A673 (cell line): ENCODE measurements at regions not wholly inside any gene's neighbourhood (a gene's known extent, or its start where the extent isn't known, plus 50 kb on each side); places are given as distances from the start of the nearest gene placed in this dataset.

Source experiments
- BruUV-seq: library from RNA; stranded (reverse); fragments of 400-500 nt; replicated peaks from 2 replicates; lab custom pipeline; 2021; lab: Mats Ljungman, UMichigan
- CTCF ChIA-PET: fragments of 300-600 bp; sonication (Branson Sonifier 250); formaldehyde crosslinking; loops from one replicate; lab custom pipeline; 2022; ENCODE audit warnings: antibody characterized with exemption; lab: Charles Lee
- POLR2A ChIA-PET: fragments of 300-600 bp; sonication (Branson Sonifier 250); formaldehyde crosslinking; loops from one replicate; lab custom pipeline; 2022; ENCODE audit warnings: antibody characterized with exemption; ENCODE audit not compliant: low non-redundant PET; lab: Charles Lee
- DNase-seq: peaks from one replicate; pipeline ENCODE4 v3.0.0-alpha.2; 2015; ENCODE audit warnings: low spot score
- H3K27ac ChIP-seq: fragments of 200-600 bp; sonication (generic); 2 replicates; pipeline ENCODE4 v1.5.1; 2016; ENCODE audit warnings: mixed run types, low read depth, mild to moderate bottlenecking, mixed read lengths, antibody characterized with exemption, low read length; ENCODE audit not compliant: poor library complexity, severe bottlenecking
- H3K27me3 ChIP-seq: fragments of 200-600 bp; sonication (generic); replicated peaks from 2 replicates; pipeline ENCODE4 v1.6.1; 2017; ENCODE audit warnings: mixed run types, low read depth, mild to moderate bottlenecking, mixed read lengths, antibody characterized with exemption, low read length; ENCODE audit not compliant: insufficient read depth, poor library complexity
- H3K36me3 ChIP-seq: fragments of 200-600 bp; sonication (generic); 2 replicates; pipeline ENCODE4 v1.6.1; 2016; ENCODE audit warnings: mixed run types, mild to moderate bottlenecking, mixed read lengths, antibody characterized with exemption, low read length; ENCODE audit not compliant: insufficient read depth, poor library complexity, severe bottlenecking
- H3K4me1 ChIP-seq: fragments of 200-600 bp; sonication (generic); 2 replicates; pipeline ENCODE4 v1.6.1; 2017; ENCODE audit warnings: mixed run types, mild to moderate bottlenecking, mixed read lengths, antibody characterized with exemption, low read length; ENCODE audit not compliant: insufficient read depth, poor library complexity, severe bottlenecking
- H3K4me3 ChIP-seq: fragments of 200-600 bp; sonication (generic); 2 replicates; pipeline ENCODE4 v1.5.1; 2016; ENCODE audit warnings: low read depth, mixed run types, mild to moderate bottlenecking, mixed read lengths, low read length; ENCODE audit not compliant: poor library complexity, severe bottlenecking
- H3K9me3 ChIP-seq: fragments of 200-600 bp; sonication (generic); 2 replicates; pipeline ENCODE4 v1.6.1; 2016; ENCODE audit warnings: mixed run types, low read depth, mild to moderate bottlenecking, mixed read lengths, antibody characterized with exemption, low read length; ENCODE audit not compliant: poor library complexity, severe bottlenecking
- EZH2 ChIP-seq: fragments of 200-600 bp; sonication (generic); IDR thresholded peaks from 2 replicates; pipeline ENCODE4 v1.6.1; 2017; ENCODE audit warnings: borderline replicate concordance, low read depth, mild to moderate bottlenecking, mixed read lengths, antibody characterized with exemption, low read length; ENCODE audit not compliant: poor library complexity, severe bottlenecking
- intact Hi-C: fragments of 100-400 bp; cut with micrococcal nuclease; formaldehyde crosslinking; loops from one replicate; pipeline ENCODE4 v1.10.0; 2022; ENCODE audit not compliant: unreplicated experiment
- TF ChIP-seq, protein P1 (sequence below): fragments of 300-800, 200-600 bp; sonication (generic); conservative IDR thresholded peaks from 2 replicates; pipeline ENCODE4 v1.5.1; 2017; ENCODE audit warnings: low read depth, mild to moderate bottlenecking, antibody characterized with exemption, low read length, moderate library complexity, mixed read lengths

DNA sequence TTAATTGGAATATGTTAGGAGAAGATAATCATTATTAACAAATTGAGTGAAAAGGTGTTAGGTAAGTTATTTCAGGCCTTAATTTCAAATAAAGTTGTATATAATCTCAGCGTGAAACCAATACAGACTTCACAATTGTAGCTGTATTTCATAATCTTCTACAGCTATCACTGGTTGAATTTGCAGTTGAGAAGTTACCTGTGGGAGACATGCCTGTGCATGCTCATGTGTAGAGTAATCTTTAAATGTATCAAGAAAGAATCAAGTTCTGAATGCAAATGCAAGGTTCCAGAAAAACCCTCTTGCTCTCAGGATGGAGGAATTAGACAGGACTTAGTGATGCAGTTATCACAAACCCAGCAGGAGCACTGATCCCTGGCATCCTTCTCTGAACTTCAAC is 938.4 kb upstream of the SLC10A2 start:
- H3K27ac ChIP-seq = no peak overlapping the region
- intact Hi-C loops = no loop called here
- H3K4me1 ChIP-seq = no peaks in the 10 kb centered on the region
- CTCF ChIA-PET = no interaction called here
- TF ChIP-seq, protein P1, sequence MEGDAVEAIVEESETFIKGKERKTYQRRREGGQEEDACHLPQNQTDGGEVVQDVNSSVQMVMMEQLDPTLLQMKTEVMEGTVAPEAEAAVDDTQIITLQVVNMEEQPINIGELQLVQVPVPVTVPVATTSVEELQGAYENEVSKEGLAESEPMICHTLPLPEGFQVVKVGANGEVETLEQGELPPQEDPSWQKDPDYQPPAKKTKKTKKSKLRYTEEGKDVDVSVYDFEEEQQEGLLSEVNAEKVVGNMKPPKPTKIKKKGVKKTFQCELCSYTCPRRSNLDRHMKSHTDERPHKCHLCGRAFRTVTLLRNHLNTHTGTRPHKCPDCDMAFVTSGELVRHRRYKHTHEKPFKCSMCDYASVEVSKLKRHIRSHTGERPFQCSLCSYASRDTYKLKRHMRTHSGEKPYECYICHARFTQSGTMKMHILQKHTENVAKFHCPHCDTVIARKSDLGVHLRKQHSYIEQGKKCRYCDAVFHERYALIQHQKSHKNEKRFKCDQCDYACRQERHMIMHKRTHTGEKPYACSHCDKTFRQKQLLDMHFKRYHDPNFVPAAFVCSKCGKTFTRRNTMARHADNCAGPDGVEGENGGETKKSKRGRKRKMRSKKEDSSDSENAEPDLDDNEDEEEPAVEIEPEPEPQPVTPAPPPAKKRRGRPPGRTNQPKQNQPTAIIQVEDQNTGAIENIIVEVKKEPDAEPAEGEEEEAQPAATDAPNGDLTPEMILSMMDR = no peak
- TF ChIP-seq EZH2 = no peak
- POLR2A ChIA-PET = no interaction called here
- H3K9me3 ChIP-seq = no peaks in the 10 kb centered on the region
- BruUV-seq = no TSS peak
- no peak overlapping the region for H3K4me3 ChIP-seq
- H3K27me3 ChIP-seq = peaks cover 9% of the 10 kb centered on the region
- H3K36me3 ChIP-seq = no peaks in the 10 kb centered on the region
- no peak for DNase-seq

DNA sequence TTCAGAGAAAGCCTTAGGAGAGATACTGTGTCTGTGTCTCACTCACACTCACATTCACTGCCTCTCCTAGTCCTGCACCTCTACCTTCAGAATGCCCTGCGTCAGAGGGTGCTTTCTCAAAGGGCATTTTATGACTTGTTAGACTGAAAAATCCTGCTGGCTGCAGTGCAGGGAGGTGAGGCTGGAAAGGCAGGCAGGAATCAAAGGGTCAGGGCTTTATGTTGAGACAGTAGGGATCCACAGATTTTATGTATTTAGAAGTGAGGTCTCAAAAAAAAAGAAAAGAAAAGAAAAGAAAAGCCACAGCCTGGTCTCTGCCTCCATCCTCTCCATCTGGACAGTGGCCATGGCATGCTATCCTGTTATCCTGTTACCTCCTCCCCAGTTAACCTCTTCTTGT is 936.0 kb upstream of the SLC10A2 start:
- Histone ChIP-seq H3K4me1 (no peaks in the 10 kb centered on the region), H3K27ac (no peak overlapping the region), H3K36me3 (no peaks in the 10 kb centered on the region), H3K27me3 (no peaks in the 10 kb centered on the region), H3K9me3 (no peaks in the 10 kb centered on the region), H3K4me3 (no peak overlapping the region)
- TF ChIP-seq, protein P1 = no peak
- TF ChIP-seq EZH2 = no peak
- DNase-seq = no peak
- BruUV-seq = no TSS peak
- intact Hi-C loops = no loop called here
- ChIA-PET CTCF (no interaction called here), POLR2A (no interaction called here)

DNA sequence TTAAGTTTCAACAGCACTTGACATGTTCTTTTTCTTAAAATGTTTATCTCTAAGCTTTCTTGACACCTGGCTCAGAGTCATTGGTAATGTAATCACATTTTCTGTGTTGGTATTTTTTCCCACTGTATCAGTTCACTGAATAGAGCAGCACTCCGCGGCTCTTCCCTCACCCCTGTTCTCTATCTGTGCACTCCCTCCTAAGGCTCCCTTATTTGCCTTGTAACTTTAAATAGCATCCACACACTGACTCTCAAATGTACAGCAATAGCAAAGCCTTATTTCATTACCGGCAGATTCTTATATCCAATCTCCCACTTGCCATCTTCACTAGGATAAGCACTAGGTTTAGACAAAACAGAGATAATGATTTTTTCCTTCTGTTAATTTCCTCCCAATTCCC is 935.5 kb upstream of the SLC10A2 start:
- Histone ChIP-seq H3K27ac (no peak overlapping the region), H3K4me1 (no peaks in the 10 kb centered on the region), H3K4me3 (no peak overlapping the region), H3K36me3 (no peaks in the 10 kb centered on the region), H3K27me3 (no peaks in the 10 kb centered on the region), H3K9me3 (no peaks in the 10 kb centered on the region)
- CTCF ChIA-PET = no interaction called here
- BruUV-seq = no TSS peak
- POLR2A ChIA-PET = no interaction called here
- TF ChIP-seq, protein P1 = no peak
- TF ChIP-seq EZH2 = no peak
- DNase-seq = no peak
- intact Hi-C loops = no loop called here
